Endothelial cell of umbilical vein (primary cell): ENCODE measurements at regions not wholly inside any gene's neighbourhood (a gene's known extent, or its start where the extent isn't known, plus 50 kb on each side); places are given as distances from the start of the nearest gene placed in this dataset.

Experiments used
- BruUV-seq: library from RNA; stranded (reverse); fragments of 400-500 nt; replicated peaks from 2 replicates; lab custom pipeline; 2021; lab: Mats Ljungman, UMichigan
- CTCF ChIA-PET: fragments of 300-600, 350-600 bp; sonication (Branson Sonifier 250); formaldehyde crosslinking; loops from one replicate; lab custom pipeline; 2021; ENCODE audit warnings: antibody characterized with exemption, inconsistent platforms; lab: Charles Lee
- POLR2A ChIA-PET: fragments of 300-600, 350-600 bp; sonication (Branson Sonifier 250); formaldehyde crosslinking; loops from one replicate; lab custom pipeline; 2021; ENCODE audit warnings: antibody characterized with exemption, inconsistent platforms; lab: Charles Lee
- DNase-seq: peaks from one replicate; pipeline ENCODE4 v3.0.0-alpha.2; 2011; ENCODE audit warnings: low read depth, low spot score
- FAIRE-seq: peaks from 2 replicates; lab custom pipeline; 2011; peaks lifted over from hg19 to GRCh38; lab: Jason Lieb, UNC
- H2AFZ ChIP-seq: 2 replicates; pipeline ENCODE4 v1.6.0; 2012; ENCODE audit warnings: low read depth, low read length, control low read depth, inconsistent platforms
- H3K27ac ChIP-seq: 2 replicates; pipeline ENCODE4 v1.5.1; 2011; ENCODE audit warnings: low read depth, mild to moderate bottlenecking, control low read depth, low read length, moderate library complexity; ENCODE audit not compliant: insufficient read depth
- H3K27me3 ChIP-seq, 2 experiments: 2 replicates each; pipeline versions ENCODE4 v1.6.0 to v1.6.1; 2011; ENCODE audit warnings: low read length in 2 of 2, mixed read lengths in 1 of 2; ENCODE audit not compliant: control insufficient read depth in 2 of 2, insufficient read depth in 2 of 2
- H3K36me3 ChIP-seq, 2 experiments: 2 replicates in 1 of 2; 3 replicates in 1 of 2; pipeline ENCODE4 v1.5.1; 2011; ENCODE audit warnings: low read length in 2 of 2, mild to moderate bottlenecking in 1 of 2, moderate library complexity in 1 of 2; ENCODE audit not compliant: control insufficient read depth in 2 of 2, insufficient read depth in 2 of 2; ENCODE audit errors: extremely low read depth in 1 of 2
- H3K4me1 ChIP-seq: 3 replicates; pipeline ENCODE4 v1.5.1; 2011; ENCODE audit warnings: mild to moderate bottlenecking, low read length; ENCODE audit not compliant: control insufficient read depth, insufficient read depth; ENCODE audit errors: extremely low read depth
- H3K4me2 ChIP-seq: 2 replicates; pipeline ENCODE4 v1.6.1; 2011; ENCODE audit warnings: low read length, control low read depth, mixed read lengths; ENCODE audit not compliant: insufficient read depth
- H3K4me3 ChIP-seq, 3 experiments: fragments of 200-600 bp in 1 of 3; sonication (generic), shearing (Covaris generic) in 1 of 3; replicated peaks in 1 of 3; 2 replicates each; pipeline ENCODE4 v1.5.1; 2011 to 2016; ENCODE audit warnings: control low read depth in 3 of 3, low read length in 3 of 3, mild to moderate bottlenecking in 2 of 3, inconsistent platforms in 1 of 3, low read depth in 1 of 3, moderate library complexity in 1 of 3; ENCODE audit not compliant: insufficient read depth in 1 of 3
- H3K79me2 ChIP-seq: 2 replicates; pipeline ENCODE4 v1.6.0; 2012; ENCODE audit warnings: low read length, inconsistent platforms; ENCODE audit not compliant: control insufficient read depth, insufficient read depth
- H3K9ac ChIP-seq: replicated peaks from 2 replicates; pipeline ENCODE3; 2011; ENCODE audit warnings: low read length, control low read depth; ENCODE audit not compliant: insufficient read depth; ENCODE audit errors: extremely low read depth
- H3K9me1 ChIP-seq: replicated peaks from 3 replicates; pipeline ENCODE4 v1.6.0; 2011; ENCODE audit warnings: mild to moderate bottlenecking, low read length; ENCODE audit not compliant: control insufficient read depth, insufficient read depth; ENCODE audit errors: extremely low read depth
- H3K9me3 ChIP-seq: replicated peaks from 2 replicates; pipeline ENCODE4 v1.5.1; 2012; ENCODE audit warnings: low read length, inconsistent platforms; ENCODE audit not compliant: control insufficient read depth, insufficient read depth
- H4K20me1 ChIP-seq: replicated peaks from 2 replicates; pipeline ENCODE3; 2011; ENCODE audit warnings: mild to moderate bottlenecking, low read length; ENCODE audit not compliant: control insufficient read depth, insufficient read depth; ENCODE audit errors: extremely low read depth
- CTCF ChIP-seq, 2 donors: IDR thresholded peaks; 1 replicate in 1 of 2; 2 replicates in 1 of 2; pipeline ENCODE4 v1.5.1; 2011; ENCODE audit warnings: low read length in 2 of 2, mild to moderate bottlenecking in 2 of 2, moderate library complexity in 2 of 2, control low read depth in 1 of 2, inconsistent platforms in 1 of 2, low read depth in 1 of 2; ENCODE audit not compliant: insufficient read depth in 1 of 2; ENCODE audit errors: extremely low read depth in 1 of 2
- EZH2 ChIP-seq: IDR thresholded peaks from 2 replicates; pipeline ENCODE4 v1.6.1; 2012; ENCODE audit warnings: borderline replicate concordance, low read depth, mild to moderate bottlenecking, moderate library complexity, low read length, inconsistent platforms; ENCODE audit not compliant: severe bottlenecking
- FOS ChIP-seq: IDR thresholded peaks from 2 replicates; pipeline ENCODE4 v1.6.1; 2011; ENCODE audit warnings: mild to moderate bottlenecking, low read length, moderate library complexity, borderline replicate concordance; ENCODE audit not compliant: insufficient read depth
- GATA2 ChIP-seq: IDR thresholded peaks from 2 replicates; pipeline ENCODE4 v1.7.0; 2011; ENCODE audit warnings: low read depth, mild to moderate bottlenecking, moderate library complexity, mixed read lengths, low read length; ENCODE audit not compliant: insufficient read length, insufficient read depth
- JUN ChIP-seq: IDR thresholded peaks from 2 replicates; pipeline ENCODE4 v1.6.1; 2011; ENCODE audit warnings: borderline replicate concordance, low read depth; ENCODE audit not compliant: insufficient read length, insufficient read depth
- MAX ChIP-seq: IDR thresholded peaks from 2 replicates; pipeline ENCODE4 v1.6.1; 2011; ENCODE audit not compliant: insufficient read depth, insufficient read length
- MYC ChIP-seq: IDR thresholded peaks from one replicate; pipeline ENCODE4 v1.6.1; 2011; ENCODE audit warnings: mild to moderate bottlenecking, low read depth, low read length
- POLR2A ChIP-seq: IDR thresholded peaks from 2 replicates; pipeline ENCODE4 v1.6.1; 2012; ENCODE audit warnings: low read depth, mild to moderate bottlenecking, control low read depth, low read length
- POLR2AphosphoS5 ChIP-seq: IDR thresholded peaks from 2 replicates; pipeline ENCODE4 v1.6.1; 2012; ENCODE audit warnings: low read depth, mild to moderate bottlenecking, control low read depth, low read length, moderate library complexity; ENCODE audit not compliant: insufficient read depth
- dilution Hi-C: fragments of 300-500 bp; cut with MboI; formaldehyde crosslinking; loops from one replicate; pipeline ENCODE4 v1.15.0; 2019; ENCODE audit warnings: low sequenced_read_pairs; ENCODE audit not compliant: extremely low pct_ligation_motif_present
- intact Hi-C: fragments of 100-400 bp; cut with micrococcal nuclease; formaldehyde crosslinking; loops from one replicate; pipeline ENCODE4 v1.10.0; 2022

DNA sequence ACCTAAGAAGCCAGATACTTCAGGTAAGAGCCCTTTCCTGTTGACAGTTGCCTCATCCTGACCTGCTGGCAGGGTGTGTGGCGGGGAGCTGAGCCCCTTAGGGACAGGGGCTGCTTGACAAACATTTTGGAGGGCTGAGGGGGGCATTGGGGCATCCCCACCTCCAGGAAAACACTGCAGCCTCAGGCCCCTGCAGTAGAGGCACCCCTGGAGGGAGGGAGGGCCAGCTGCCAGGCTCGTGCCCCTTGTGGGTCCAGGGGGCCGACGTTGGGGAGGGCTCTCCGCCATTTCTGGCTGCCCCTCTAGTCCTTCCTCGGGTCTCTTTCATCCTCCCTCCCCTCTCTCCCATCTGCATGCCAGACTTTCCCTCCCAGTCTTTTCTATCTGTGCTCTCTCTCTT, 177.3 kb downstream of the RPS24 start:
- no TSS peak for BruUV-seq
- intact Hi-C loops (loop anchor here (1.0 to 5.0 kb wide), 5 partner anchors 170 to 984 kb away; partner anchors contain the start of gene ZMIZ1), dilution Hi-C loops (no loop called here)
- no peak overlapping the region for H2AFZ ChIP-seq
- no peak for TF ChIP-seq EZH2
- TF ChIP-seq GATA2: no peak
- TF ChIP-seq MAX: no peak
- no peak for TF ChIP-seq JUN
- no peak for TF ChIP-seq CTCF (IDR thresholded peaks at IDR 0.05; ENCODE audit: extremely low read depth in 1 of 2, insufficient read depth in 1 of 2, low read depth in 1 of 2, low read length in 2 of 2)
- no peak for TF ChIP-seq POLR2AphosphoS5
- no peak for TF ChIP-seq MYC
- no peak for TF ChIP-seq POLR2A
- TF ChIP-seq FOS: no peak
- no peaks in the 10 kb centered on the region for H3K36me3 ChIP-seq
- no peak for DNase-seq
- no peaks in the 10 kb centered on the region for H3K79me2 ChIP-seq
- no peak for FAIRE-seq
- no peak overlapping the region for H3K9ac ChIP-seq
- H3K27ac ChIP-seq: no peak overlapping the region
- H3K4me3 ChIP-seq: no peak overlapping the region
- H4K20me1 ChIP-seq: no peaks in the 10 kb centered on the region
- ChIA-PET CTCF (interaction anchor here (0.9 to 4.9 kb wide), 7 partner anchors 8 to 984 kb away, joined by 3 to 29 read pairs (median 3); no protein-coding TSS in a partner anchor), POLR2A (no interaction called here)
- H3K4me2 ChIP-seq: no peak overlapping the region
- no peaks in the 10 kb centered on the region for H3K9me3 ChIP-seq
- no peaks in the 10 kb centered on the region for H3K9me1 ChIP-seq
- H3K4me1 ChIP-seq: no peaks in the 10 kb centered on the region
- H3K27me3 ChIP-seq: peaks cover 4 to 5% of the 10 kb centered on the region in 2 experiments
